Ectodermal cell (in vitro differentiated cells): ENCODE measurements at regions not wholly inside any gene's neighbourhood (a gene's known extent, or its start where the extent isn't known, plus 50 kb on each side); places are given as distances from the start of the nearest gene placed in this dataset.

ENCODE experiments used
- H3K27ac ChIP-seq: 2 replicates; pipeline ENCODE4 v1.7.0; 2013; ENCODE audit warnings: mild to moderate bottlenecking, low read depth, low read length; ENCODE audit not compliant: insufficient read depth, poor library complexity, severe bottlenecking
- H3K27me3 ChIP-seq: 2 replicates; pipeline ENCODE4 v1.7.0; 2013; ENCODE audit warnings: mild to moderate bottlenecking, low read length; ENCODE audit not compliant: insufficient read depth, control insufficient read depth, poor library complexity, severe bottlenecking
- H3K36me3 ChIP-seq: one replicate; pipeline ENCODE4 v1.7.0; 2013; ENCODE audit warnings: low read length; ENCODE audit not compliant: control insufficient read depth, insufficient read depth
- H3K4me1 ChIP-seq: one replicate; pipeline ENCODE4 v1.7.0; 2013; ENCODE audit warnings: low read length; ENCODE audit not compliant: control insufficient read depth, insufficient read depth
- H3K4me3 ChIP-seq: 2 replicates; pipeline ENCODE4 v1.7.0; 2013; ENCODE audit warnings: low read depth, low read length, control low read depth; ENCODE audit not compliant: insufficient read depth
- H3K9me3 ChIP-seq: 2 replicates; pipeline ENCODE4 v1.7.0; 2013; ENCODE audit warnings: mild to moderate bottlenecking, low read length, moderate library complexity; ENCODE audit not compliant: control insufficient read depth
- WGBS, 2 experiments: methylation state at CpG; one replicate each; pipeline ENCODE4 v1.1.7; 2013; ENCODE audit warnings: missing lambda C conversion rate in 2 of 2; 5-methylcytosine and 5-hydroxymethylcytosine counted together

DNA sequence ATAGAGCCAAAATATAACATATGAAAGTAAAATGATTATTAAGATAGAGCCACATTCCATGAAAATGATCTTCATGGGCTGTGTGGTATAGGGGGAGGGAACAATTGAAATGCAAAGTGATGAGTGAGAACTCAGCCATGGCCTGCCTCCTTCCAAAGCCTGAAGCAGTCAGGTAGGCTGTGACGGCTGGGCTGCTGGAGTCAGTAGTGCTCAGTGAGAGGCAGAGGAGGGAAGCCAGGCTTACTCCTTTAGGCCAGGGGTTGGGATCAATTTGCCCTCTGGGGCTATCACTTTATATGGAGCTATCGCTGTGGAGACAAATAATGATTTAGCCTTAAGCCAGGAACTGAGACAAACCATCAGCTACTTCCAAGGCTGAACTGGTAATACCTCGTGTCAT lies 654.9 kb downstream of the FGF9 start:
- Histone ChIP-seq H3K9me3 (no peaks in the 10 kb centered on the region), H3K4me1 (no peaks in the 10 kb centered on the region), H3K27ac (no peak overlapping the region), H3K4me3 (no peak overlapping the region), H3K36me3 (no peaks in the 10 kb centered on the region), H3K27me3 (no peaks in the 10 kb centered on the region)
- WGBS, 2 experiments, result 64 to 69% methylated on average over 3 of the region's 3 CpGs

DNA sequence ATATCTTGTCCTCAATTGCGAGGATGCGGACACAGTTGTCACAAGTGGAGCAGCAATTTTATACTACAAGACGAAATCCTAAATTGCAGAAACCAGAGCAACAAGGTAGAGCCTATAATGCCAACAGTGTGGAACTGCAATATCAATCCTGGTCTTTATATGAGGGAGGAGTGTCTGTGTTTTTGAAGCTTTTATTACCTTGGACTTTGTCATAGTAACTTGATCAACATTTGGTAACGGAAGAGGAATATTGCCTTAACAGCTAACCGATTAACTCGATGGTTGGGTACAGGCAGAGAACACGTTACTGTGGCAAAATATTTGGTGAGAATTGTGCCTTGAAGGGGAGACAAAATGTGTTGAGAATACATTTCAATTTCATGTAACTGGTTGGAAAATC lies 661.5 kb downstream of the FGF9 start:
- Histone ChIP-seq H3K4me3 (no peak overlapping the region), H3K27me3 (no peaks in the 10 kb centered on the region), H3K9me3 (no peaks in the 10 kb centered on the region), H3K27ac (no peak overlapping the region), H3K36me3 (no peaks in the 10 kb centered on the region), H3K4me1 (no peaks in the 10 kb centered on the region)
- WGBS, 2 experiments, result 95 to 97% methylated on average over 7 of the region's 7 CpGs

DNA sequence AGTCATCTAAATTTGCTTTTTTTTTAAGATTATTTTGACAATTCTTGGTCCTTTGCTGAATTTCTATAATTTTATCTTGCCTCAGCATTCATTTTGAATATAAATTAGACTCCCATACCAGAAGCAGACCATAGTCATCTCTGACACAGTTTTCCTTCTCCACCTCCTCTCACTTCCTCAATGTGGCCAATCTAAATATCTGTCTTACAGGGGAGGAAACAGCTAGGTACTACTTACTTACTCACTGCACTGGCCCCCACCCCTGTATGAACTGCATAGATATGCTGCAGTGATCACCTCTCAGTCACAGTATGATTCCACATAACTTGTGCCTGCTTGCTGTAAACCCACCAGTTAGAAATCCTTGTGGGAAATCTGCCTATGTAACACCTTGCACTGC lies 665.6 kb downstream of the FGF9 start:
- Histone ChIP-seq H3K9me3 (no peaks in the 10 kb centered on the region), H3K27me3 (no peaks in the 10 kb centered on the region), H3K4me3 (no peak overlapping the region), H3K27ac (no peak overlapping the region), H3K36me3 (no peaks in the 10 kb centered on the region), H3K4me1 (no peaks in the 10 kb centered on the region)

DNA sequence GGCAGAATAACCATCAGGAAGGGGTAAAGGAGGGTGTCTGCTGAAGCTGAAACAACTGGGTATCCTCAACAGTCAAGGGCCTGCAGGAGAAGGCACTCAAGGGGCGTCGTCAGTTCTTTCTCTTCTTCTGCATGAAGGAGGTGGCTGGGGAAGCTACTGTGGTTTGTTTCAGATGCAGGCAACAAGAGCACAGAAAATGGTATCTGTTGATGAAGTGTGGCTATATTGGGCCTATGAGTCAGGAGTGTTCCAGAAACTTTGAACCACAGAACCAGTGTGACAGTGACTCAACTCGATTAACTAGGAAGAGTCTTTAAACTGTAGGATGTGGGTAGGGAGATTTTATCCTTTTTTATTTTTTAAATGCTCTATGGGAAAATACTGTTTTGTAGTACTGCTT lies 686.3 kb downstream of the FGF9 start:
- Histone ChIP-seq H3K27ac (no peak overlapping the region), H3K9me3 (no peaks in the 10 kb centered on the region), H3K36me3 (no peaks in the 10 kb centered on the region), H3K27me3 (no peaks in the 10 kb centered on the region), H3K4me3 (no peak overlapping the region), H3K4me1 (no peaks in the 10 kb centered on the region)
- 90 to 94% methylated on average over 3 of the region's 3 CpGs for WGBS, 2 experiments

DNA sequence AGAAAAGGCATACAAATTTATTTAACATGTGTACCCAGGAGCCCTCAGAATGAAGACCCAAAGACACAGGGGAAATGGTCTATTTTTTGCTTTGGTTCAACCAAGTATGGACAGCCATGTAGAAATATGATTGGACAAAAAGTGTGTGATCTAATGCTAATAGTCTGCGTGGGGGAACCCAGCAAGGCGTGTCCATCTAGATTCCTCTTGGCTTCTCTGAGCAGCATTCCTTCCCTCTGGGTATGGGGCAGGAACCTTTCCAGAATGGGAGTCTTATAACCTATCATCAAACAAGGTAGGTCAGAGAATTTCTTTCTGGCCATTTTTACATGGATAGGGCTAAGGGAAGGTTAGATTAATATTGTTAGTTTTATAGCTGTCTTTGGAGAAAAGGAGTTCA lies 698.2 kb downstream of the FGF9 start:
- H3K4me3 ChIP-seq, result no peak overlapping the region
- no peak overlapping the region for H3K27ac ChIP-seq
- no peaks in the 10 kb centered on the region for H3K36me3 ChIP-seq
- 89 to 94% methylated on average over 2 of the region's 2 CpGs for WGBS, 2 experiments
- no peaks in the 10 kb centered on the region for H3K27me3 ChIP-seq
- H3K4me1 ChIP-seq, result no peaks in the 10 kb centered on the region
- peaks cover 3% of the 10 kb centered on the region for H3K9me3 ChIP-seq

DNA sequence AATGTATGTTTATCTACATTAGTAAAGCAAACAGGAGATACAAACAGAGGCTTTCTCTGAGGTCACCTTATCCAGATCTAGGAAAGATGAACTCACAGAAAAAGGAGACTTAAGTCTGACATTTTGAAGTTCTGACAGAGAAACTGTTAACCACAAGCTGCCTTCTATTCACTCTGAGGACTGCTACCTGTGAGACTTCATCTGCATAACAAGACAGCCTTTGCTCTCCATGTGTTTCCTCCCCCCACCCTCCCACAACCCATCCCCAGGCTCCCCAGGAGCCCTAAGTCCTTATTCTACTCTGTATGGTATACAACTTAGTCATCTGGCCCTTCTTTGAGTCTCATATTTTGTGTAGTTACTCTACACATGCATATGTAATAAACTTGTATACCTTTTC lies 699.0 kb downstream of the FGF9 start:
- H3K27ac ChIP-seq, result no peak overlapping the region
- no peaks in the 10 kb centered on the region for H3K4me1 ChIP-seq
- H3K9me3 ChIP-seq, result peaks cover 3% of the 10 kb centered on the region
- H3K4me3 ChIP-seq, result no peak overlapping the region
- H3K36me3 ChIP-seq, result no peaks in the 10 kb centered on the region
- no peaks in the 10 kb centered on the region for H3K27me3 ChIP-seq

DNA sequence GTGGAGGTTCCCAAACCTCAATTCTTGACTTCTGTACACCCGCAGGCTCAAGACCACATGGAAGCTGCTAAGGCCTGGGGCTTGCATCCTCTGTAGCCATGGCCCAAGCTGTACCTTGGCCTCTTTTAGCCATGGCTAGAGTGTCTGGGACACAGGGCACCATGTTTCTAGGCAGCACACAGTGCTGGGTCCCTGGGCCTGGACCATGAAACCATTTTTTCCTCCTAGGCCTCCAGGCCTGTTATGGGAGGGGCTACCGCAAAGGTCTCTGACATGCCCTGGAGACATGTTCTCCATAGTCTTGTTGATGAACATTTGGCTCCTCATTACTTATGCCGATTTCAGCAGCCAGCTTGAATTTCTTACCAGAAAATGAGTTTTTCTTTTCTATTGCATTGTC lies 701.4 kb downstream of the FGF9 start:
- H3K4me3 ChIP-seq, result no peak overlapping the region
- H3K4me1 ChIP-seq, result no peaks in the 10 kb centered on the region
- peaks cover 3% of the 10 kb centered on the region for H3K9me3 ChIP-seq
- no peaks in the 10 kb centered on the region for H3K27me3 ChIP-seq
- no peak overlapping the region for H3K27ac ChIP-seq
- H3K36me3 ChIP-seq, result no peaks in the 10 kb centered on the region
- 94 to 96% methylated on average over 3 of the region's 3 CpGs for WGBS, 2 experiments

DNA sequence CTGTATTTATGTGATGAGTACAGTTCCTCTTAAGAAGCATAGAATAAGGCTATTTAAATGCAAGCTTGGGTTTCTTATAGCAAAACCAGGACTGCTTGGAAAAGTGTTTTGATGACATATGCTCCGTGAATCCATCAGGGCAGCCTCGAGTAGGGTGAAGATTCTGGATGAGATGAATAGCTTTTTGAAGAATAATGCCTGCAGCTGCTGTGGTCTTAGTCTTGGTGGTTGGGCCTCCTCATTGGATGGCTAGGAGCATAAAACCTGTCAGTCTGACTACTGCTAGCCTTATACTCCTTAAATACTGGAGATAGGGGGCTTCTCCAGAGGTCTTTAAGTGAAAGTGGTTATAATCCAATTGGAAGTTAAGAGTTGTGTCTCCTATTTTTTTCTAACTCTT lies 704.3 kb downstream of the FGF9 start:
- H3K27me3 ChIP-seq, result no peaks in the 10 kb centered on the region
- 95 to 97% methylated on average over 2 of the region's 2 CpGs for WGBS, 2 experiments
- H3K4me1 ChIP-seq, result no peaks in the 10 kb centered on the region
- H3K4me3 ChIP-seq, result no peak overlapping the region
- H3K36me3 ChIP-seq, result no peaks in the 10 kb centered on the region
- H3K27ac ChIP-seq, result no peak overlapping the region
- H3K9me3 ChIP-seq, result peaks cover 3% of the 10 kb centered on the region

DNA sequence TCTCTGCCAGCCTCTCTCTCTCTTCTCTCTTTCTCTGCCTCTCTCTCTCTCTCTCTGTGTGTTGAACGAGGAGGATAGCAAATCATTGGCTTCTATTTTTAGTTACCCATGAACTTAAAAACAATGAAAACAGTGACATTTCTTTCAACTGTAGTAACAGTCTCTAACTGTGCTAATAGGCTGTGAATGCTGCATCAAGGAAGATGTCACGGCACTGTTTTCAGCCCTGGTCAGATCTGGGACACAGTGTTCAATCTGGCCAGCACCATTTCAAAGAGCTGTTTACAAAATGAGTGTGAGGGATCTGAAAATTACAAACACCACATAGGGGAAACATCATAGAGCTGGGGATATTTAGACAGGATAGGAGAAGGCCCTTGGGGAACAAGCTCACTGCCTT lies 717.0 kb downstream of the FGF9 start:
- Histone ChIP-seq H3K36me3 (no peaks in the 10 kb centered on the region), H3K27me3 (no peaks in the 10 kb centered on the region), H3K9me3 (no peaks in the 10 kb centered on the region), H3K4me1 (no peaks in the 10 kb centered on the region), H3K27ac (no peak overlapping the region), H3K4me3 (no peak overlapping the region)
- WGBS, 2 experiments, result 83 to 88% methylated on average over 2 of the region's 2 CpGs

DNA sequence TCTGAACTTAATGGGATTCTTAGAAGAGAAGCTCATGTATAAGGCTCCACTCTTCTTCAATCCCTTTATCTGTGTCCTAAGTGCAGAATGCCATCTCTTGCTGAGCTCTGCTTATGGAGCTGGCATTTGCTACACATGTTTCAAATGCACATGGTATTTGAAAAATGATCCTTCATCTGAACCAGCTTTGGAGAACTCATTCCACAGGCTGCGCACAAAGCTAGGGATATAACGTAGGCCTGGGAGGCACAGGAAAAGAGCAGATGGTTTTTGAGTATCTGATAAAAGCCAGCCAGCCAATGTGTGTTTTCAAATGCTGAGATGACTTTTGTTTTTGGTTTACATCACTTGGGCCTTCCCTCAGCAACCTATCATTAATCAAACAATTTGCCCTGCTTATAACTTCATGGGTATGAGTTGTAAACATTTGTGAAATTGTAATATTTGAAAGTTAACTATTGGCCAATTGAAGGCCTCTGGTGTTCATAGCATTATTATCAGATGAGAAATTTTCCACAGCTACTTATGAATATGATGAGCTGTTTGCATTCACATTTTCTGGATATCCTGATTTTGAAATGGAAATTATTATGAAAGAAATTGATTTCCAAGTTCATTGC lies 729.0 kb downstream of the FGF9 start:
- Histone ChIP-seq H3K36me3 (no peaks in the 10 kb centered on the region), H3K4me1 (peaks cover 5% of the 10 kb centered on the region), H3K4me3 (no peak overlapping the region), H3K27ac (no peak overlapping the region), H3K9me3 (no peaks in the 10 kb centered on the region), H3K27me3 (no peaks in the 10 kb centered on the region)
- 91 to 98% methylated on average over 2 of the region's 2 CpGs for WGBS, 2 experiments

DNA sequence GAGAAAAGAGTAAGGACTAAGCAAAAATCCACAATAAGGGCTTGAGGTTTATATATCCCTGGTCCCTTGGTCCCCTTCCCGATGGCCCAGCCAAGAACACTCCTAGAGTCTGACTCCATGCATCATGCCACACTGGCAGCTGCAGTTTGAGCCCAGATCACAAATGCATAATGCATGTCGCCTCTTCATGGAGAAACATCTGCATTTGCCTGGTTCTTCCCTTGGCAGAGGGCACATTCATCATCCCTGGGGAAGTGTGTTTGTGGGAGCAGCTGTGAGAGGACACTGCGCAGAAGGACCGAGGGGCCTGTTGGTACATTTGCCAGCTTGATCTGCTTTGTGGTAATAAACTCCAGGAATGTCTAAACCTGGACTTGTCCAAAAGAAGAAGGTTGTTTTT lies 731.8 kb downstream of the FGF9 start:
- no peaks in the 10 kb centered on the region for H3K36me3 ChIP-seq
- H3K4me3 ChIP-seq, result no peak overlapping the region
- H3K27me3 ChIP-seq, result no peaks in the 10 kb centered on the region
- WGBS, 2 experiments, result 94 to 96% methylated on average over 4 of the region's 4 CpGs
- no peaks in the 10 kb centered on the region for H3K9me3 ChIP-seq
- peaks cover 16% of the 10 kb centered on the region for H3K4me1 ChIP-seq
- H3K27ac ChIP-seq, result no peak overlapping the region
